CD4-positive, alpha-beta T cell (primary cell): ENCODE measurements at regions not wholly inside any gene's neighbourhood (a gene's known extent, or its start where the extent isn't known, plus 50 kb on each side); places are given as distances from the start of the nearest gene placed in this dataset.

Experiments used
- ATAC-seq: fragments of 200-7000 bp; cut with Tn5 transposase; one replicate; pipeline ENCODE4 v1.10.0; 2022; ENCODE audit warnings: mild to moderate bottlenecking; ENCODE audit not compliant: poor library complexity
- CTCF ChIA-PET: fragments of 350-600 bp; sonication (Branson Sonifier 250); formaldehyde crosslinking; loops from one replicate; lab custom pipeline; 2021; ENCODE audit warnings: antibody characterized with exemption, inconsistent platforms; lab: Charles Lee
- POLR2A ChIA-PET: fragments of 350-600 bp; sonication (Branson Sonifier 250); formaldehyde crosslinking; loops from one replicate; lab custom pipeline; 2021; ENCODE audit warnings: antibody characterized with exemption, inconsistent platforms; lab: Charles Lee
- DNase-seq, 14 experiments: peaks; one replicate each; pipeline ENCODE4 v3.0.0-alpha.2; 2013 to 2020; ENCODE audit warnings: mixed read lengths in 2 of 14
- H3K27ac ChIP-seq, 2 donors: one replicate each; pipeline versions ENCODE4 v1.5.1 to v1.7.0; 2013; ENCODE audit warnings: low read length in 2 of 2, low read depth in 1 of 2, mild to moderate bottlenecking in 1 of 2
- H3K27me3 ChIP-seq, 2 experiments: 1 replicate in 1 of 2; 2 replicates in 1 of 2; pipeline versions ENCODE4 v1.6.1 to v1.7.0; 2013; ENCODE audit warnings: low read length in 2 of 2, control low read depth in 1 of 2, mild to moderate bottlenecking in 1 of 2, moderate library complexity in 1 of 2; ENCODE audit not compliant: insufficient read depth in 2 of 2, control insufficient read depth in 1 of 2
- H3K36me3 ChIP-seq: one replicate; pipeline ENCODE4 v1.6.1; 2013; ENCODE audit warnings: low read length, control low read depth; ENCODE audit not compliant: insufficient read depth
- H3K4me1 ChIP-seq: one replicate; pipeline ENCODE4 v1.6.1; 2013; ENCODE audit warnings: low read length, control low read depth; ENCODE audit not compliant: insufficient read depth
- H3K4me3 ChIP-seq: one replicate; pipeline ENCODE4 v1.5.1; 2013; ENCODE audit warnings: mild to moderate bottlenecking, low read length, moderate library complexity
- H3K9me3 ChIP-seq, 2 experiments: 1 replicate in 1 of 2; 2 replicates in 1 of 2; pipeline versions ENCODE4 v1.6.1 to v1.7.0; 2013; ENCODE audit warnings: low read length in 2 of 2, mild to moderate bottlenecking in 2 of 2, control low read depth in 1 of 2, moderate library complexity in 1 of 2; ENCODE audit not compliant: control insufficient read depth in 1 of 2, insufficient read depth in 1 of 2
- H3K27ac Mint-ChIP-seq: one replicate; pipeline ENCODE4 v1.8.0; 2020; ENCODE audit warnings: mixed read lengths
- H3K27me3 Mint-ChIP-seq: one replicate; pipeline ENCODE4 v1.8.0; 2021; ENCODE audit warnings: mixed read lengths
- H3K36me3 Mint-ChIP-seq: one replicate; pipeline ENCODE4 v1.8.0; 2021; ENCODE audit warnings: low read depth, mixed read lengths
- H3K4me1 Mint-ChIP-seq: one replicate; pipeline ENCODE4 v1.8.0; 2021; ENCODE audit warnings: low read depth, mixed read lengths
- H3K4me3 Mint-ChIP-seq: one replicate; pipeline ENCODE4 v1.8.0; 2020; ENCODE audit warnings: mild to moderate bottlenecking, mixed read lengths
- H3K9me3 Mint-ChIP-seq: one replicate; pipeline ENCODE4 v1.8.0; 2020; ENCODE audit warnings: mixed read lengths
- CTCF ChIP-seq: fragments of 200-600 bp; IDR thresholded peaks from one replicate; pipeline ENCODE4 v1.8.0; 2022; ENCODE audit warnings: antibody characterized with exemption, mild to moderate bottlenecking
- intact Hi-C, 2 experiments: fragments of 100-400 bp; cut with DNase I in 1 of 2; cut with micrococcal nuclease in 1 of 2; formaldehyde crosslinking; loops; one replicate each; pipeline versions ENCODE4 v1.15.1 to v1.9.0; 2023 to 2025; cut with DNase I, micrococcal nuclease

GRCh38 chr5:168187614-168188013 lies 103.8 kb upstream of the WWC1 start:
- H3K36me3 ChIP-seq, result no peaks in the 10 kb centered on the region
- Mint-ChIP-seq H3K4me3 (no peak overlapping the region), H3K9me3 (no peaks in the 10 kb centered on the region), H3K36me3 (no peaks in the 10 kb centered on the region), H3K27ac (no peak overlapping the region), H3K4me1 (no peaks in the 10 kb centered on the region), H3K27me3 (peaks cover 8% of the 10 kb centered on the region)
- CTCF ChIA-PET, result no interaction called here
- no peak for TF ChIP-seq CTCF
- intact Hi-C loops, result no loop called here
- ATAC-seq, result no peak
- H3K9me3 ChIP-seq, result no peaks in the 10 kb centered on the region
- H3K27ac ChIP-seq, result no peak overlapping the region
- no peak for DNase-seq
- H3K4me3 ChIP-seq, result no peak overlapping the region
- no peaks in the 10 kb centered on the region for H3K4me1 ChIP-seq
- POLR2A ChIA-PET, result no interaction called here
- no peaks in the 10 kb centered on the region for H3K27me3 ChIP-seq

GRCh38 chr5:168188182-168188581 lies 103.3 kb upstream of the WWC1 start:
- ChIA-PET CTCF (no interaction called here), POLR2A (no interaction called here)
- Mint-ChIP-seq H3K4me3 (no peak overlapping the region), H3K27me3 (peaks cover 8% of the 10 kb centered on the region), H3K27ac (no peak overlapping the region), H3K9me3 (no peaks in the 10 kb centered on the region), H3K36me3 (no peaks in the 10 kb centered on the region), H3K4me1 (no peaks in the 10 kb centered on the region)
- H3K4me1 ChIP-seq, result no peaks in the 10 kb centered on the region
- no peaks in the 10 kb centered on the region for H3K9me3 ChIP-seq
- intact Hi-C loops, result no loop called here
- ATAC-seq (no peak), DNase-seq (no peak)
- TF ChIP-seq CTCF, result no peak
- no peak overlapping the region for H3K27ac ChIP-seq
- no peaks in the 10 kb centered on the region for H3K27me3 ChIP-seq
- no peak overlapping the region for H3K4me3 ChIP-seq
- no peaks in the 10 kb centered on the region for H3K36me3 ChIP-seq

- Histone ChIP-seq H3K27ac (no peak overlapping the region), H3K4me1 (no peaks in the 10 kb centered on the region), H3K4me3 (no peak overlapping the region), H3K9me3 (no peaks in the 10 kb centered on the region), H3K27me3 (no peaks in the 10 kb centered on the region), H3K36me3 (no peaks in the 10 kb centered on the region)
- no peak overlapping the region for H3K4me3 Mint-ChIP-seq
- no peak for TF ChIP-seq CTCF
- ChIA-PET CTCF (no interaction called here), POLR2A (no interaction called here)
- H3K36me3 Mint-ChIP-seq, result no peaks in the 10 kb centered on the region
- ATAC-seq (no peak), DNase-seq (no peak)
- H3K27ac Mint-ChIP-seq, result no peak overlapping the region
- H3K4me1 Mint-ChIP-seq, result no peaks in the 10 kb centered on the region
- peaks cover 8% of the 10 kb centered on the region for H3K27me3 Mint-ChIP-seq
- intact Hi-C loops, result no loop called here
- H3K9me3 Mint-ChIP-seq, result no peaks in the 10 kb centered on the region
Observed at GRCh38 chr5:168192120-168192519, 99.3 kb upstream of the WWC1 start.
